22Rv1 (cell line): ENCODE measurements at regions not wholly inside any gene's neighbourhood (a gene's known extent, or its start where the extent isn't known, plus 50 kb on each side); places are given as distances from the start of the nearest gene placed in this dataset.

Experiments used
- ZFX ChIP-seq: fragments of 450-650 bp; IDR thresholded peaks from 2 replicates; pipeline ENCODE4 v1.6.1; 2017; ENCODE audit warnings: antibody characterized with exemption, borderline replicate concordance
- TF ChIP-seq, protein P1 (sequence below): fragments of 450-650 bp; IDR thresholded peaks from 2 replicates; pipeline ENCODE4 v1.5.1; 2017; ENCODE audit warnings: mild to moderate bottlenecking

DNA sequence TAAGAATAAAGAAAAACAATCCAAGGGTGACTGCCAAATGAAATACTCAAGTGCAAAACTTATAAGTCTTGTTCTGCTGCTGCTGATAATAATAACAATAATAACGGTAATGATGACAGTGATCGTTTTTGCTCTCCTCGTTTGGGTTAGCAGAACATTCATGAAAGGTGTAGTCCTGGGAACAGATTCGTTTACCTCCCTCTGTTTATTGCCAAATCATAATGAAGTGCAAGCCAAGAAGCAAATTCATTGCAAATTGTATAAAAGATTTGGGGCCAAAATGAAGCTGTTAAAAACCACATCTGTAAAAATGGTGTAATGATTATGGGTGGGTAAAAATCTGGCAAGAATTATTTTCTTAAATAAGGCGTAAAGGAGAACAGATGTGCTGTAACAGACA, 587.2 kb upstream of the MKI67 start:
- TF ChIP-seq, protein P1, sequence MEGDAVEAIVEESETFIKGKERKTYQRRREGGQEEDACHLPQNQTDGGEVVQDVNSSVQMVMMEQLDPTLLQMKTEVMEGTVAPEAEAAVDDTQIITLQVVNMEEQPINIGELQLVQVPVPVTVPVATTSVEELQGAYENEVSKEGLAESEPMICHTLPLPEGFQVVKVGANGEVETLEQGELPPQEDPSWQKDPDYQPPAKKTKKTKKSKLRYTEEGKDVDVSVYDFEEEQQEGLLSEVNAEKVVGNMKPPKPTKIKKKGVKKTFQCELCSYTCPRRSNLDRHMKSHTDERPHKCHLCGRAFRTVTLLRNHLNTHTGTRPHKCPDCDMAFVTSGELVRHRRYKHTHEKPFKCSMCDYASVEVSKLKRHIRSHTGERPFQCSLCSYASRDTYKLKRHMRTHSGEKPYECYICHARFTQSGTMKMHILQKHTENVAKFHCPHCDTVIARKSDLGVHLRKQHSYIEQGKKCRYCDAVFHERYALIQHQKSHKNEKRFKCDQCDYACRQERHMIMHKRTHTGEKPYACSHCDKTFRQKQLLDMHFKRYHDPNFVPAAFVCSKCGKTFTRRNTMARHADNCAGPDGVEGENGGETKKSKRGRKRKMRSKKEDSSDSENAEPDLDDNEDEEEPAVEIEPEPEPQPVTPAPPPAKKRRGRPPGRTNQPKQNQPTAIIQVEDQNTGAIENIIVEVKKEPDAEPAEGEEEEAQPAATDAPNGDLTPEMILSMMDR: no peak
- TF ChIP-seq ZFX: no peak
